ENCODE measurements at regions not wholly inside any gene's neighbourhood (a gene's known extent, or its start where the extent isn't known, plus 50 kb on each side); places are given as distances from the start of the nearest gene placed in this dataset.

GRCh38 chr2:18372641-18373040 is 187.8 kb downstream of the RDH14 start:
- H3K79me1 ChIP-seq (ENCODE audit: insufficient read depth, low read depth, low read length, poor library complexity, severe bottlenecking): no peaks in the 10 kb centered on the region
- no peaks in the 10 kb centered on the region for H3K9me3 ChIP-seq (ENCODE audit: control insufficient read depth, low read depth, low read length)
- H3K27me3 ChIP-seq (ENCODE audit: insufficient read depth, low read length): no peaks in the 10 kb centered on the region
- no peak for DNase-seq
- TF ChIP-seq, protein P1, sequence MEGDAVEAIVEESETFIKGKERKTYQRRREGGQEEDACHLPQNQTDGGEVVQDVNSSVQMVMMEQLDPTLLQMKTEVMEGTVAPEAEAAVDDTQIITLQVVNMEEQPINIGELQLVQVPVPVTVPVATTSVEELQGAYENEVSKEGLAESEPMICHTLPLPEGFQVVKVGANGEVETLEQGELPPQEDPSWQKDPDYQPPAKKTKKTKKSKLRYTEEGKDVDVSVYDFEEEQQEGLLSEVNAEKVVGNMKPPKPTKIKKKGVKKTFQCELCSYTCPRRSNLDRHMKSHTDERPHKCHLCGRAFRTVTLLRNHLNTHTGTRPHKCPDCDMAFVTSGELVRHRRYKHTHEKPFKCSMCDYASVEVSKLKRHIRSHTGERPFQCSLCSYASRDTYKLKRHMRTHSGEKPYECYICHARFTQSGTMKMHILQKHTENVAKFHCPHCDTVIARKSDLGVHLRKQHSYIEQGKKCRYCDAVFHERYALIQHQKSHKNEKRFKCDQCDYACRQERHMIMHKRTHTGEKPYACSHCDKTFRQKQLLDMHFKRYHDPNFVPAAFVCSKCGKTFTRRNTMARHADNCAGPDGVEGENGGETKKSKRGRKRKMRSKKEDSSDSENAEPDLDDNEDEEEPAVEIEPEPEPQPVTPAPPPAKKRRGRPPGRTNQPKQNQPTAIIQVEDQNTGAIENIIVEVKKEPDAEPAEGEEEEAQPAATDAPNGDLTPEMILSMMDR (conservative IDR thresholded peaks at IDR 0.05): no peak
- H2BK120ac ChIP-seq (ENCODE audit: low read depth, low read length, poor library complexity, severe bottlenecking): no peak overlapping the region
- H3K56ac ChIP-seq (ENCODE audit: insufficient read length, low read depth, low read length): no peak overlapping the region
- H4K5ac ChIP-seq (ENCODE audit: insufficient read length, low read depth, low read length): no peak overlapping the region
- H3K27ac ChIP-seq (ENCODE audit: insufficient read length, low read depth, low read length): no peak overlapping the region
- H3K4me2 ChIP-seq (ENCODE audit: insufficient read depth, insufficient read length, low read length): no peak overlapping the region
- no peak overlapping the region for H3K4ac ChIP-seq (ENCODE audit: low read depth, low read length)
- H3K9me3 Mint-ChIP-seq: no peaks in the 10 kb centered on the region
- no peak overlapping the region for H4K91ac ChIP-seq (ENCODE audit: insufficient read length, low read depth, low read length)
- H3K23ac ChIP-seq (ENCODE audit: insufficient read length, low read depth, low read length): no peak overlapping the region
- H3K79me2 ChIP-seq (ENCODE audit: insufficient read depth, low read length): no peaks in the 10 kb centered on the region
- H2BK15ac ChIP-seq (ENCODE audit: low read depth, low read length): no peak overlapping the region
- no peak overlapping the region for H4K8ac ChIP-seq (replicated peaks; ENCODE audit: insufficient read length, low read depth, low read length)
- H4K20me1 ChIP-seq (ENCODE audit: control insufficient read depth, insufficient read depth, insufficient read length): no peaks in the 10 kb centered on the region
- no peaks in the 10 kb centered on the region for H3K4me1 Mint-ChIP-seq
- H2BK12ac ChIP-seq (ENCODE audit: insufficient read length, low read depth, low read length): no peak overlapping the region
- no peaks in the 10 kb centered on the region for H3K27me3 Mint-ChIP-seq (ENCODE audit: low read depth)
- H3K4me1 ChIP-seq (ENCODE audit: insufficient read depth, low read length): no peaks in the 10 kb centered on the region
- H3K23me2 ChIP-seq (ENCODE audit: insufficient read length, low read depth, low read length, poor library complexity, severe bottlenecking): no peaks in the 10 kb centered on the region
- no peak overlapping the region for H2AK5ac ChIP-seq (ENCODE audit: insufficient read length, low read length)
- no peak overlapping the region for H2BK20ac ChIP-seq (ENCODE audit: low read depth, low read length, poor library complexity, severe bottlenecking)
- no peak overlapping the region for H3K9ac ChIP-seq (ENCODE audit: extremely low read depth, insufficient read length, low read length)
- no peak overlapping the region for H3K18ac ChIP-seq (ENCODE audit: insufficient read length, low read depth, low read length)
- H3K14ac ChIP-seq (ENCODE audit: insufficient read depth, low read length): no peak overlapping the region
- H2BK5ac ChIP-seq (ENCODE audit: insufficient read length, low read length): no peak overlapping the region
- no peaks in the 10 kb centered on the region for H3K36me3 Mint-ChIP-seq (ENCODE audit: insufficient read depth in 1 of 3, low read depth in 3 of 3)
- H2AFZ ChIP-seq (ENCODE audit: low read length): no peak overlapping the region
- H3K27ac Mint-ChIP-seq: no peak overlapping the region
- H3K4me3 Mint-ChIP-seq: no peak overlapping the region
- no peak overlapping the region for H3T11ph ChIP-seq (ENCODE audit: low read length)
